ENCODE measurements at regions not wholly inside any gene's neighbourhood (a gene's known extent, or its start where the extent isn't known, plus 50 kb on each side); places are given as distances from the start of the nearest gene placed in this dataset.
A peak's percentile ranks its signal among the peaks of the same experiment; 100 is the strongest.
"Not testable (repeated sequence)": the region's sequence is repeated elsewhere in the genome, so short reads cannot be mapped to it uniquely, and the experiment has no call there.

DNA sequence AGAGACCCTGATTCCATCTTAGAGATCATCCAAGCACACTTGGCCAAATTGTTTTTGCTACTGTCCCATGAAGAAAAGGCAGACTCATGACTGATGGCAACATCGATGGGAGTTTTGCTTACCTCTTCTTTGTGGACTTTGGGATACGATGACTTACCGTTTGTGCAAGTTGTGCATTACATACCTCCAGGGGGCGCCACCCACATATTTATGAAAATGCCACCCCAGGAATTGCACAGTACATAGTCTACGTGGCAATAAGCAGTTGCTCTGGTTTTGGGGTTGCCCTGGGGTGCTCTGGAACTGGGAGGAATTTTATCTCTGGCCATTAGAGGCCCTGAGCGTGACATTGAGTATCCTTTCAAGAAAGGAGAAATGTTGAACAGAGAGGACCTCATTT lies 139.0 kb upstream of the CCZ1B start:
- TF ChIP-seq, protein P1, sequence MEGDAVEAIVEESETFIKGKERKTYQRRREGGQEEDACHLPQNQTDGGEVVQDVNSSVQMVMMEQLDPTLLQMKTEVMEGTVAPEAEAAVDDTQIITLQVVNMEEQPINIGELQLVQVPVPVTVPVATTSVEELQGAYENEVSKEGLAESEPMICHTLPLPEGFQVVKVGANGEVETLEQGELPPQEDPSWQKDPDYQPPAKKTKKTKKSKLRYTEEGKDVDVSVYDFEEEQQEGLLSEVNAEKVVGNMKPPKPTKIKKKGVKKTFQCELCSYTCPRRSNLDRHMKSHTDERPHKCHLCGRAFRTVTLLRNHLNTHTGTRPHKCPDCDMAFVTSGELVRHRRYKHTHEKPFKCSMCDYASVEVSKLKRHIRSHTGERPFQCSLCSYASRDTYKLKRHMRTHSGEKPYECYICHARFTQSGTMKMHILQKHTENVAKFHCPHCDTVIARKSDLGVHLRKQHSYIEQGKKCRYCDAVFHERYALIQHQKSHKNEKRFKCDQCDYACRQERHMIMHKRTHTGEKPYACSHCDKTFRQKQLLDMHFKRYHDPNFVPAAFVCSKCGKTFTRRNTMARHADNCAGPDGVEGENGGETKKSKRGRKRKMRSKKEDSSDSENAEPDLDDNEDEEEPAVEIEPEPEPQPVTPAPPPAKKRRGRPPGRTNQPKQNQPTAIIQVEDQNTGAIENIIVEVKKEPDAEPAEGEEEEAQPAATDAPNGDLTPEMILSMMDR (conservative IDR thresholded peaks at IDR 0.05; ENCODE audit: low read depth, low read length): peak; percentile 45
- not testable (repeated sequence) for TF ChIP-seq EZH2 (IDR thresholded peaks at IDR 0.05; ENCODE audit: borderline replicate concordance, low read depth, low read length, poor library complexity, severe bottlenecking)
